ENCODE measurements at regions not wholly inside any gene's neighbourhood (a gene's known extent, or its start where the extent isn't known, plus 50 kb on each side); places are given as distances from the start of the nearest gene placed in this dataset.

GRCh38 chr1:219039017-219039681 lies 134.5 kb upstream of the LYPLAL1 start:
- Histone ChIP-seq H3K9me3 (ENCODE audit: insufficient read depth in 2 of 2, low read depth in 1 of 2, low read length in 1 of 2) (peaks cover 5 to 8% of the 10 kb centered on the region in 2 experiments; a peak in 2 of 4 replicates), H3K79me1 (ENCODE audit: low read depth, low read length) (no peaks in the 10 kb centered on the region), H3K27ac (ENCODE audit: low read depth, low read length) (no peak overlapping the region), H3K4me2 (ENCODE audit: insufficient read depth in 1 of 2, low read depth in 2 of 2, low read length in 2 of 2) (no peak overlapping the region), H3K27me3 (replicated peaks in 1 of 4; ENCODE audit: control insufficient read depth in 3 of 4, extremely low read depth in 1 of 4, insufficient read depth in 3 of 4, low read length in 3 of 4) (no peaks in the 10 kb centered on the region), H2AK5ac (ENCODE audit: low read depth, low read length) (no peak overlapping the region), H3K14ac (ENCODE audit: insufficient read length) (no peak overlapping the region), H3K9ac (replicated peaks in 1 of 4; ENCODE audit: extremely low read depth in 1 of 4, low read depth in 3 of 4, low read length in 3 of 4) (no peak overlapping the region), H3K79me2 (ENCODE audit: control insufficient read depth in 1 of 2, insufficient read depth in 2 of 2, low read length in 2 of 2) (no peaks in the 10 kb centered on the region), H3K4me3 (ENCODE audit: extremely low read depth in 1 of 4, insufficient read depth in 2 of 4, low read depth in 3 of 4, low read length in 4 of 4) (no peak overlapping the region), H4K5ac (ENCODE audit: insufficient read length, low read depth, low read length) (no peak overlapping the region), H3K4me1 (replicated peaks in 1 of 4; ENCODE audit: control insufficient read depth in 3 of 4, insufficient read depth in 4 of 4, low read length in 3 of 4) (no peaks in the 10 kb centered on the region), H4K8ac (ENCODE audit: extremely low read depth, insufficient read depth, low read length) (no peak overlapping the region), H4K91ac (replicated peaks; ENCODE audit: insufficient read length, low read length) (no peak overlapping the region), H3K36me3 (ENCODE audit: control insufficient read depth in 2 of 4, insufficient read depth in 4 of 4, low read length in 3 of 4) (no peaks in the 10 kb centered on the region), H2BK20ac (ENCODE audit: low read length) (no peak overlapping the region), H2BK12ac (ENCODE audit: low read depth, low read length) (no peak overlapping the region), H2BK15ac (ENCODE audit: low read length) (no peak overlapping the region), H3K23ac (ENCODE audit: insufficient read length) (no peak overlapping the region), H3K18ac (ENCODE audit: extremely low read depth, low read length) (no peak overlapping the region), H3K4ac (replicated peaks; ENCODE audit: insufficient read length, low read depth, low read length) (no peak overlapping the region), H3K23me2 (ENCODE audit: low read depth, low read length) (no peaks in the 10 kb centered on the region), H2BK120ac (replicated peaks; ENCODE audit: low read depth, low read length) (no peak overlapping the region), H4K20me1 (replicated peaks in 1 of 2; ENCODE audit: control insufficient read depth in 1 of 2, insufficient read depth in 2 of 2, low read length in 2 of 2) (no peaks in the 10 kb centered on the region), H2BK5ac (ENCODE audit: low read depth, low read length) (no peak overlapping the region), H3K56ac (replicated peaks; ENCODE audit: insufficient read length, low read depth, low read length) (no peak overlapping the region), H2AFZ (ENCODE audit: low read length) (no peak overlapping the region)
- CTCF ChIA-PET (ENCODE audit: partially characterized antibody) = interaction anchor here (0.6 kb wide), 1 partner anchor 51 kb away, joined by 3 read pairs; no protein-coding TSS in a partner anchor
- no peak for FAIRE-seq
- no peak for DNase-seq (ENCODE audit: low read depth in 1 of 2, low spot score in 2 of 2)
- 76% methylated on average over 8 of the region's 8 CpGs; no CpG with 5 or more reads in 1 of the 2 experiments for WGBS, 2 experiments (ENCODE audit: extremely low coverage in 1 of 2, insufficient coverage in 1 of 2, insufficient read length in 1 of 2, insufficient replicate concordance in 2 of 2, low coverage in 1 of 2, low lambda C conversion rate in 2 of 2, missing lambda C conversion rate in 1 of 2)
- POLR2A ChIA-PET (ENCODE audit: partially characterized antibody) = no interaction called here
- TF ChIP-seq CTBP2 (IDR thresholded peaks at IDR 0.05; ENCODE audit: borderline replicate concordance, insufficient read depth, insufficient read length, low read length) = no peak
- no peak for TF ChIP-seq JUND (IDR thresholded peaks at IDR 0.05; ENCODE audit: low read length)
- no peak for TF ChIP-seq SAP30 (IDR thresholded peaks at IDR 0.05; ENCODE audit: insufficient read depth, insufficient replicate concordance, low read length)
- no peak for TF ChIP-seq MAFK (IDR thresholded peaks at IDR 0.05; ENCODE audit: low read depth, low read length)
- TF ChIP-seq KDM5A (IDR thresholded peaks at IDR 0.05; ENCODE audit: low read length) = no peak
- TF ChIP-seq, protein P1, sequence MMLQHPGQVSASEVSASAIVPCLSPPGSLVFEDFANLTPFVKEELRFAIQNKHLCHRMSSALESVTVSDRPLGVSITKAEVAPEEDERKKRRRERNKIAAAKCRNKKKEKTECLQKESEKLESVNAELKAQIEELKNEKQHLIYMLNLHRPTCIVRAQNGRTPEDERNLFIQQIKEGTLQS (IDR thresholded peaks at IDR 0.05; ENCODE audit: insufficient read depth, low read depth, low read length) = no peak
